ENCODE measurements at regions not wholly inside any gene's neighbourhood (a gene's known extent, or its start where the extent isn't known, plus 50 kb on each side); places are given as distances from the start of the nearest gene placed in this dataset.

DNA sequence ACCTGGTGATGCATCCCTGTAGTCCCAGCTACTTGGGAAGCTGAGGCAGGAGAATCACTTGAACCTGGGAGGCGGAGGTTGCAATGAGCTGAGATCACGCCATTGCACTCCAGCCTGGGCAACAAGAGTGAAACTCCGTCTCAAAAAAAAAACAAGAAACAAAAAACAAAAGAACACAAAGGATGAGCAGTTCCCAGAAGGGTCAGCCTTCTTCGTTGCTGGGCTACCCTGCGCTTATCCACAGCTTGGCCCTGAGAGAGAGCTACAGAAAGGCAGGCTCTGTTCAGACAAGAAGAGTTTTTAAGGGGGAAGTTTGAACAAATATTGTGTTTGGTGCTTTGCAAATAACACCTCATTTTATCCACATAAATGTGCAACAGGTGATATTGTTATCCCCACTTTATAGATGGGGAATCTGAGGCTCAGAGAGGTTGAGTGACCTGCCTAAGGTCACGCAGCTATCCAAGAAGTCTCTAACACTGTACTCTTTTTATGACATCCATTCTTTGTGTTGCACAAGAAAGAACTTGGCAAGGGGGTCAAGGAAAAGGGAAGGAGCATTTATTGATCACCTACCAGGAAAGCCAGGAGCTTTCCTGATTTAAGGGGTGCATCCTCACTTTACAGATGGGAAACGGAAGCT lies 63.7 kb upstream of the NEURL1B start (continued):
- TF ChIP-seq STAT1 (conservative IDR thresholded peaks at IDR 0.05) (no peak), STAT3 (IDR thresholded peaks at IDR 0.05; ENCODE audit: low read depth, low read length) (no peak), RAD51 (IDR thresholded peaks at IDR 0.05) (no peak), EGR1 (IDR thresholded peaks at IDR 0.05; ENCODE audit: borderline replicate concordance in 1 of 2, low read depth in 2 of 2, low read length in 2 of 2) (no peak), HDAC2 (IDR thresholded peaks at IDR 0.05) (no peak)
- TF ChIP-seq, protein P1, sequence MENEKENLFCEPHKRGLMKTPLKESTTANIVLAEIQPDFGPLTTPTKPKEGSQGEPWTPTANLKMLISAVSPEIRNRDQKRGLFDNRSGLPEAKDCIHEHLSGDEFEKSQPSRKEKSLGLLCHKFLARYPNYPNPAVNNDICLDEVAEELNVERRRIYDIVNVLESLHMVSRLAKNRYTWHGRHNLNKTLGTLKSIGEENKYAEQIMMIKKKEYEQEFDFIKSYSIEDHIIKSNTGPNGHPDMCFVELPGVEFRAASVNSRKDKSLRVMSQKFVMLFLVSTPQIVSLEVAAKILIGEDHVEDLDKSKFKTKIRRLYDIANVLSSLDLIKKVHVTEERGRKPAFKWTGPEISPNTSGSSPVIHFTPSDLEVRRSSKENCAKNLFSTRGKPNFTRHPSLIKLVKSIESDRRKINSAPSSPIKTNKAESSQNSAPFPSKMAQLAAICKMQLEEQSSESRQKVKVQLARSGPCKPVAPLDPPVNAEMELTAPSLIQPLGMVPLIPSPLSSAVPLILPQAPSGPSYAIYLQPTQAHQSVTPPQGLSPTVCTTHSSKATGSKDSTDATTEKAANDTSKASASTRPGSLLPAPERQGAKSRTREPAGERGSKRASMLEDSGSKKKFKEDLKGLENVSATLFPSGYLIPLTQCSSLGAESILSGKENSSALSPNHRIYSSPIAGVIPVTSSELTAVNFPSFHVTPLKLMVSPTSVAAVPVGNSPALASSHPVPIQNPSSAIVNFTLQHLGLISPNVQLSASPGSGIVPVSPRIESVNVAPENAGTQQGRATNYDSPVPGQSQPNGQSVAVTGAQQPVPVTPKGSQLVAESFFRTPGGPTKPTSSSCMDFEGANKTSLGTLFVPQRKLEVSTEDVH (IDR thresholded peaks at IDR 0.05; ENCODE audit: low read depth, partially characterized antibody): no peak

DNA sequence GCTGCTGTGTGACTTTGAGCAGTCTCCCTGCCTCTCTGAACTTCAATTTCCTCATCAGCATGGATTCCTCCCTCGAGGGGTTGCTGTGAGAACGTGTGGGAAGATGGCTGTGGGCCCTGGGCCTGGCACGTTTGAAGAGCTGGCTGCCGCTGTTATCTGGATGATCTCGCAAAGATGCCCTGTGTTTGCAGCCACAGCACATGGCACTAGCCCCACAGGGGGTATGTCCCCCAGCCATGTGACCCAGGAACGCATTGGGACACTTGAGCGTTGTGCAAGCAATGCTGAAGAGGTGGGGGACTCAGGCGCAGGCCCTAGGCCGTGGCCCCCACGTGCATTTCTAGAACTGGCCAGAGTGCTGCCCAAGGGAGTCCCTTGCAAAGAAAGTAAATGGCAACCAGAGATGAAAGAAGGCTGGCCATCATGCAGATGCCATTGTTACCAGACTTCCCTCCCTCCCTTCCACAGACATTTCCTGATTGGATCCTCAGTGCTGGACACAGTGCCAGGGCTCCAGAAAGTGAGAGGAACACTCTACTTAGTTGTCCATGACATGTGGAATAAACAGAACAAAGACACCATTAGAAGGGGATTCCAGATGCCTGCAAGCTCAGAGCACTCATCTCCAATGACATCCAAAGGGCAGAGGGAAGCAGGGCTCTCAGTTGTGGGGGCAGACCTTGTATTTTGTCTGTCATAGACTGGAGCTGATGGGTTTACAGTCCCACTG lies 65.1 kb upstream of the NEURL1B start:
- RAD21 ChIA-PET (ENCODE audit: unreplicated experiment): no interaction called here
- POLR2A ChIA-PET: no interaction called here
- ATAC-seq (no peak), FAIRE-seq (no peak), DNase-seq (ENCODE audit: low read depth, low spot score) (no peak)
- H3K36me3 ChIP-seq (ENCODE audit: control insufficient read depth in 2 of 2, insufficient read depth in 2 of 2, low read length in 1 of 2): no peaks in the 10 kb centered on the region
- no peaks in the 10 kb centered on the region for H4K20me1 ChIP-seq (ENCODE audit: control insufficient read depth, insufficient read depth)
- no peak overlapping the region for H2AFZ ChIP-seq (ENCODE audit: control insufficient read depth, low read depth, low read length)
- intact Hi-C loops (cut with micrococcal nuclease; ENCODE audit: unreplicated experiment) (no loop called here), in situ Hi-C loops (cut with MboI) (no loop called here)
- BruUV-seq (replicated peaks): no TSS peak
- no peak overlapping the region for H3K4me2 ChIP-seq (ENCODE audit: control insufficient read depth, insufficient read depth)
- no peak overlapping the region for H3K27ac ChIP-seq (ENCODE audit: control insufficient read depth, insufficient read depth)
- 20% methylated on average over 10 of the region's 10 CpGs for WGBS (ENCODE audit: insufficient coverage, insufficient replicate concordance, low lambda C conversion rate, missing lambda C conversion rate)
- H3K27me3 ChIP-seq (replicated peaks in 1 of 2; ENCODE audit: control insufficient read depth in 2 of 2, insufficient read depth in 2 of 2, low read length in 1 of 2): no peaks in the 10 kb centered on the region; a peak in 2 of 4 replicates
- SMC1A ChIA-PET (ENCODE audit: uncharacterized antibody, unreplicated experiment): no interaction called here
- H3K9ac ChIP-seq (ENCODE audit: control insufficient read depth, insufficient read depth, low read length): no peak overlapping the region
- no peaks in the 10 kb centered on the region for H3K4me1 ChIP-seq (ENCODE audit: control insufficient read depth, insufficient read depth, low read length)
- no peaks in the 10 kb centered on the region for H3K79me2 ChIP-seq (ENCODE audit: control insufficient read depth, insufficient read depth, low read length)
- CTCF ChIA-PET: no interaction called here
- no peak overlapping the region for H3K4me3 ChIP-seq
- no peaks in the 10 kb centered on the region for H3K9me3 ChIP-seq (replicated peaks; ENCODE audit: control insufficient read depth, insufficient read depth, low read length)
- TF ChIP-seq FOS (IDR thresholded peaks at IDR 0.05; ENCODE audit: borderline replicate concordance, extremely low read depth, insufficient read length): no peak
- no peak for TF ChIP-seq MXI1 (IDR thresholded peaks at IDR 0.05; ENCODE audit: low read depth, low read length)
- TF ChIP-seq, protein P2, sequence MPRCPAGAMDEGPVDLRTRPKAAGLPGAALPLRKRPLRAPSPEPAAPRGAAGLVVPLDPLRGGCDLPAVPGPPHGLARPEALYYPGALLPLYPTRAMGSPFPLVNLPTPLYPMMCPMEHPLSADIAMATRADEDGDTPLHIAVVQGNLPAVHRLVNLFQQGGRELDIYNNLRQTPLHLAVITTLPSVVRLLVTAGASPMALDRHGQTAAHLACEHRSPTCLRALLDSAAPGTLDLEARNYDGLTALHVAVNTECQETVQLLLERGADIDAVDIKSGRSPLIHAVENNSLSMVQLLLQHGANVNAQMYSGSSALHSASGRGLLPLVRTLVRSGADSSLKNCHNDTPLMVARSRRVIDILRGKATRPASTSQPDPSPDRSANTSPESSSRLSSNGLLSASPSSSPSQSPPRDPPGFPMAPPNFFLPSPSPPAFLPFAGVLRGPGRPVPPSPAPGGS (IDR thresholded peaks at IDR 0.05; ENCODE audit: borderline replicate concordance, insufficient read depth, low read depth, low read length, poor library complexity, severe bottlenecking): no peak
- TF ChIP-seq RCOR1 (conservative IDR thresholded peaks at IDR 0.05; ENCODE audit: low read depth, low read length): no peak
- TF ChIP-seq, protein P3, sequence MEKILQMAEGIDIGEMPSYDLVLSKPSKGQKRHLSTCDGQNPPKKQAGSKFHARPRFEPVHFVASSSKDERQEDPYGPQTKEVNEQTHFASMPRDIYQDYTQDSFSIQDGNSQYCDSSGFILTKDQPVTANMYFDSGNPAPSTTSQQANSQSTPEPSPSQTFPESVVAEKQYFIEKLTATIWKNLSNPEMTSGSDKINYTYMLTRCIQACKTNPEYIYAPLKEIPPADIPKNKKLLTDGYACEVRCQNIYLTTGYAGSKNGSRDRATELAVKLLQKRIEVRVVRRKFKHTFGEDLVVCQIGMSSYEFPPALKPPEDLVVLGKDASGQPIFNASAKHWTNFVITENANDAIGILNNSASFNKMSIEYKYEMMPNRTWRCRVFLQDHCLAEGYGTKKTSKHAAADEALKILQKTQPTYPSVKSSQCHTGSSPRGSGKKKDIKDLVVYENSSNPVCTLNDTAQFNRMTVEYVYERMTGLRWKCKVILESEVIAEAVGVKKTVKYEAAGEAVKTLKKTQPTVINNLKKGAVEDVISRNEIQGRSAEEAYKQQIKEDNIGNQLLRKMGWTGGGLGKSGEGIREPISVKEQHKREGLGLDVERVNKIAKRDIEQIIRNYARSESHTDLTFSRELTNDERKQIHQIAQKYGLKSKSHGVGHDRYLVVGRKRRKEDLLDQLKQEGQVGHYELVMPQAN (conservative IDR thresholded peaks at IDR 0.05): no peak
- TF ChIP-seq, protein P4, sequence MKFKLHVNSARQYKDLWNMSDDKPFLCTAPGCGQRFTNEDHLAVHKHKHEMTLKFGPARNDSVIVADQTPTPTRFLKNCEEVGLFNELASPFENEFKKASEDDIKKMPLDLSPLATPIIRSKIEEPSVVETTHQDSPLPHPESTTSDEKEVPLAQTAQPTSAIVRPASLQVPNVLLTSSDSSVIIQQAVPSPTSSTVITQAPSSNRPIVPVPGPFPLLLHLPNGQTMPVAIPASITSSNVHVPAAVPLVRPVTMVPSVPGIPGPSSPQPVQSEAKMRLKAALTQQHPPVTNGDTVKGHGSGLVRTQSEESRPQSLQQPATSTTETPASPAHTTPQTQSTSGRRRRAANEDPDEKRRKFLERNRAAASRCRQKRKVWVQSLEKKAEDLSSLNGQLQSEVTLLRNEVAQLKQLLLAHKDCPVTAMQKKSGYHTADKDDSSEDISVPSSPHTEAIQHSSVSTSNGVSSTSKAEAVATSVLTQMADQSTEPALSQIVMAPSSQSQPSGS (IDR thresholded peaks at IDR 0.05; ENCODE audit: low read length): no peak

All from GM12878 (cell line).